Activated naive CD4-positive, alpha-beta T cell treated with Interleukin-2 at 50 U/mL for 16 hours (primary cell): ENCODE measurements at regions not wholly inside any gene's neighbourhood (a gene's known extent, or its start where the extent isn't known, plus 50 kb on each side); places are given as distances from the start of the nearest gene placed in this dataset.

Source experiments
- DNase-seq: peaks from one replicate; pipeline ENCODE4 v3.0.0-alpha.2; 2020

DNA sequence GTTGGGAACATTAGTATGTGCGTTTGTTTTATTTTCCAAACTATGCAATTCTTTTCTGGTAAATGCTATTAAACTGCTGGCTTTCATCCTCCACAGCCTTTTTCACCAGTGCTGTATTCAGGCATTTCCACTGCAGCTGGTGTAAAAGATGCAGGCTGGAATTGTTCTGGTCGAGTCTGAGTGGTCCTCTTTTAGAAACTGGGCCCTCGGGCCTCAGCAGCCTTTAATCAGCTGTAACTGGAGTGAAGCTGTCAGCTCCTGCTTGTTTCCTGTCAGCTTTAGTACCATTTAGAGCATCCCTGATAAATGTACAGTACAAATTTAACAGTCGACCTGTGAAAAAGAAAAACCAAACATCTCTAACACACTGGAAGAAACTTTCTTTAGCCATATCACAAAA, 979.6 kb downstream of the TFAP2A start:
- DNase-seq = no peak

DNA sequence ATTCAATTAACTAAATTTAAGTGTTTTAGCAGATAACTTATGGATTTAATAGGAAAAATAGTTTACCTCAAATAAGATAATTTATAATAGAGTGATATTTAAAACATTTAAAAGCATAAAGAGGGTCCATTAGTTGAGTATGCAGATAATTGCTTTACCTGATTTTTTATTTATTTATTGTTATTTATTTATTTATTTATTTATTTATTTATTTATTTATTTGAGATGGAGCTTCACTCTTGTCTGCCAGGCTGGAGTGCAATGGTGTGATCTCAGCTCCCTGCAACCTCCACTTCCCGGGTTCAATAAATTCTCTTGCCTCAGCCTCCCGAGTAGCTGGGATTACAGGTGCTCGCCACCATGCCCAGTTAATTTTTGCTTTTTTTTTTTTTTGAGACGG, 982.9 kb downstream of the TFAP2A start:
- no peak for DNase-seq

GRCh38 chr6:9428421-9429172, 986.3 kb downstream of the TFAP2A start:
- DNase-seq = no peak

DNA sequence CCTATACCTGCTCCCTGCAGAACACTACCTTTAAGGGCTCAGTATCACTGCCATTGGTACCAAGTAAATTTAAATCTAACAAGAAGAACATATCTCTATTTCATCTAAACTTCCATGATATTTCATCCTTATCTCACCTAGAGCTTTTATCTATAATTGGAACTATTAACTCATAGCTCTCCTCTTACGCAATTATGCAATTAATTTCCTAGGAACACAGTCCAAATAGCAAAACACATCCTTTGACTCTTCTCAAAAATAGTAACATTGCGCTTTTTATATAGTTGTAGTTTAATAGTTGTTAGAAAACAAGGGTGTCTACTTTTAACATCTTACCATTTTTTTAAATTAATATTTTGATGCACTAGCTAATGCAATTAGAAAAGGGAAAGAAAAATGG, 986.8 kb upstream of the SLC35B3 start:
- DNase-seq = no peak

DNA sequence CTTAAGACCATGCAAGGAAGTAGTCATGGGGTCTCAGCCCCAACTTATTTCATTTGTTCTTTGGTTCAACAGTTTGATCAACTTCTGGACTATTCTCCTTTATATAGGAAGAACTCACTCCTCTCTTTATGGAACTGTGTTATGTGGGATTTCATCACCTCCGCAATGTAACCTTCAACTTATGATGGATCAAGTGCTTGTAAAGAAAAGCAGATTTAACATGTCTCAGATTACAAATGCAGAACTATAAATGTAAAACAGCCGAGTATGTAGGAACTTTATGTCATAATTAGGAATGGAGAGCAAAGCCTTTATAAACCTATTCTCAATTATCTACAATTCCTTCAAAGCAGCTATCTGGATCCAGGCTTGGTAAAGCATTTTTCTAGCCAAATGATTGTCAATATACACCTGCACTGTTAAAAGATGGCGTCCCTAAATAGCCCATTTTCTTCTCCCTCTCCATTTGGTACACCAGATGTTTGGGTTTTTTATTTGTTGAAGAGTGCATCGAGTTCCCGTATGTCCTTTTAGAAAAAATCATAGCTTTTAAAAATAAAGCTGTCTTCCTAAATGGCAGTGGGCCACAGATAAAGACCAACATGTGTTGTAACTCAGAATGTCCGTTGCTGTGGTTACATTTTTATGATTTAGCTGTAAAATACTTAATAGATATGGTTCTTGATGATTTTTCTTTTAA, 985.1 kb upstream of the SLC35B3 start:
- no peak for DNase-seq

GRCh38 chr6:9417400-9417799, 982.1 kb upstream of the SLC35B3 start:
- DNase-seq = no peak

DNA sequence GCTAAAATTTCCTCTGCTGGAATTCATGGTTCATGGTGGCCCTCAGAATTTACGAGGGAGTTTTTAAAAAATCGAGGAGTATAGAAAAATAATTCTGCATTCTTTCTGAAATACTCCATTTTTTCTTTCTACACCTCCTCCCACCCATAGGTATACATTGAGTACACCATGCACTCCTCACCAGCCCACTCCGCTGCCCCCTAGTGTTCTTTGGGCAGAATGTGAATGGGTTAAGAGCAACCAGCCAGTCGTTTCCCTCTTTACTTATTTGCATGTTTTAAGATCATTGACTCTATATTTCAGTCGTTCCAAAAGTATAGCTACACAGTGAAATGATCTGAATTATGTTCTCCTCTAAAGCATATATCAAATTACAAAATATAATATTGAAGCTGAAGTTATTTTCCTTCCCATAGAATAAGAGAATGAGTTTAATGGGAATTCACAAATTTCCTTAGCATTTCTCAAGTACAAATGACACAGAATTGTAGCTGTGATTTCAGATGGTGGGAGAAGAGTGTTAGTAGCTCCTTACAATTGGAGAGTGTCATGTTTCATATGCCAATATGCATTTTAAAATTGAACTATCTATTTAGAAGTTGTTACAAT, 977.7 kb upstream of the SLC35B3 start:
- DNase-seq = no peak

- no peak for DNase-seq
Observed at GRCh38 chr6:9409126-9409525, 973.8 kb upstream of the SLC35B3 start.

GRCh38 chr6:9408402-9409117, 973.2 kb upstream of the SLC35B3 start:
- no peak for DNase-seq

- no peak for DNase-seq
Observed at GRCh38 chr6:9405825-9406224, 970.5 kb upstream of the SLC35B3 start.

DNA sequence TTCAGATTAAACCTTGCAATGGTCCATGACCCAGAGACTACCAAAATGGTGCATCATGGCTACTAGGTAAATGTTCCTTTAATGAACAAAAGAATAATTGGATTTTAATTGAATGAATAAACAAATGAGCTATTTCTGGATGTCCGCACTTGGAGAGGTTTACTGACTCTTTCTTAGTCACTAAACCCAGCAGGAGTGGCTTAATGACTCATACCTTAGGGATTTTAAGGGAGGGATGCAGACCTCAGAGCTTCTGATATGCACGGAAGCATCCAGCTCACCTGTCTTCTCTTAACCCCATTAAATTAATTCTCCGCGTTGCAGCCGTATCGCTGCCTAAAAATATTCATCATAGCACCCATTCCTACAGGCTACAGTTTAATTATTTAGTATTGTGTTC, 970.0 kb upstream of the SLC35B3 start:
- DNase-seq = no peak

GRCh38 chr6:9404351-9405146, 969.2 kb upstream of the SLC35B3 start:
- DNase-seq = no peak

GRCh38 chr6:9403736-9404135, 968.4 kb upstream of the SLC35B3 start:
- DNase-seq = no peak

GRCh38 chr6:9401960-9402359, 966.6 kb upstream of the SLC35B3 start:
- no peak for DNase-seq

DNA sequence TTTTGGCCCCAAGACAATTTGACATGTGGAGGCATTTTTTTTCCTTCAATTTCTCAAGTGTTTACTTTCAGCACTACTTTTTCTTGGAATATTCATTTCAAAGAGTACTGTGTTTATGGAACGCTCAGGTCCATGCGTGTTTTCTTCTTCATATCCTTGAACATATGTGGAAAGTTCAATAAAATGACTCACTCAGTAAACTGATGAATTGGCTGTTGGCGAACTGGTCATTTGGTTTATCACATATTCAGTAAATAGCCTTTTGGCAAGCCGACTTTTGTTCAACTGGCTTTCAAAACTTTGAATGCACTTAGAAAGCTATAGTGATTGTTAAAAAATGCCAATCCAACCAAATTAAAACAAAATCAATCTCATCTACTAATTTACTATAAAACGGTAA, 964.6 kb upstream of the SLC35B3 start:
- no peak for DNase-seq

GRCh38 chr6:9398767-9399373, 963.5 kb upstream of the SLC35B3 start:
- DNase-seq = no peak

- DNase-seq = no peak
Observed at GRCh38 chr6:9398071-9398766, 962.9 kb upstream of the SLC35B3 start.

GRCh38 chr6:9388596-9388995, 953.3 kb upstream of the SLC35B3 start:
- no peak for DNase-seq

- DNase-seq = no peak
Observed at GRCh38 chr6:9380568-9380967, 945.2 kb upstream of the SLC35B3 start.

GRCh38 chr6:9373308-9373707, 938.0 kb upstream of the SLC35B3 start:
- no peak for DNase-seq

- no peak for DNase-seq
Observed at GRCh38 chr6:9370480-9370879, 935.1 kb upstream of the SLC35B3 start.

DNA sequence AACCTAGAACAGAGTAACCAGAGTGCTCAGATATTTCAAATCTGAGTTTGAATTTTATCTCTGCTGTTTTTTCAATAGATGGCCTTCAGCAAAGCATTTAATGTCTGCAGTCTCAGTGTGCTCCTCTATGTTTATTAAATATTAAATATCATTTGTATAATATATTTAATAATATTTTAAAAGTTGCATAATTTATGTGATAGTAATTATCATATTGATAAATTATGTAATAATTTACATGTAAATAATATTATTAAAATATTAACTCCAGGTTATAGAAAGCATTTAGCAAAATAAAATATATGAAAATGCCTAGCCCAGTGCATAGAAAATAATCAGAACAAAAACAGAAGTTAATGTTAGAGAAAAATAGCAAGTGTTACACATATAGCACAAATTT, 930.0 kb upstream of the SLC35B3 start:
- DNase-seq = no peak
